Ascending aorta (tissue), 2 donors: ENCODE measurements at regions not wholly inside any gene's neighbourhood (a gene's known extent, or its start where the extent isn't known, plus 50 kb on each side); places are given as distances from the start of the nearest gene placed in this dataset.

Source experiments
- DNase-seq, 2 donors: peaks; one replicate each; pipeline ENCODE4 v3.0.0-alpha.2; 2019; ENCODE audit warnings: low spot score in 2 of 2
- H3K27ac ChIP-seq, 2 donors: fragments of 200-600 bp; sonication (generic); one replicate each; pipeline ENCODE4 v1.5.1; 2016 to 2017; ENCODE audit warnings: mild to moderate bottlenecking in 1 of 2
- H3K27me3 ChIP-seq: fragments of 200-600 bp; sonication (generic); one replicate; pipeline ENCODE4 v1.5.1; 2017
- H3K36me3 ChIP-seq, 2 donors: fragments of 200-600 bp; sonication (generic); one replicate each; pipeline ENCODE4 v1.5.1; 2016
- H3K4me1 ChIP-seq, 2 donors: fragments of 200-600 bp; sonication (generic); one replicate each; pipeline ENCODE4 v1.5.1; 2016 to 2017; ENCODE audit warnings: mild to moderate bottlenecking in 1 of 2
- H3K4me3 ChIP-seq, 2 donors: fragments of 200-600 bp; sonication (generic); one replicate each; pipeline ENCODE4 v1.5.1; 2016 to 2017; ENCODE audit warnings: mild to moderate bottlenecking in 1 of 2
- H3K9me3 ChIP-seq, 2 donors: fragments of 200-600 bp; sonication (generic); one replicate each; pipeline ENCODE4 v1.5.1; 2016
- intact Hi-C: fragments of 100-400 bp; cut with DNase I; formaldehyde crosslinking; loops from one replicate; pipeline ENCODE4 v1.15.1; 2023
- TF ChIP-seq, protein P1 (sequence below), 3 experiments: fragments of 200-600 bp in 2 of 3; fragments of 450-650 bp in 1 of 3; sonication (generic) in 2 of 3; IDR thresholded peaks; one replicate each; pipeline ENCODE4 v1.5.1; 2016 to 2019; ENCODE audit warnings: antibody characterized with exemption in 3 of 3, mild to moderate bottlenecking in 1 of 3, moderate library complexity in 1 of 3

DNA sequence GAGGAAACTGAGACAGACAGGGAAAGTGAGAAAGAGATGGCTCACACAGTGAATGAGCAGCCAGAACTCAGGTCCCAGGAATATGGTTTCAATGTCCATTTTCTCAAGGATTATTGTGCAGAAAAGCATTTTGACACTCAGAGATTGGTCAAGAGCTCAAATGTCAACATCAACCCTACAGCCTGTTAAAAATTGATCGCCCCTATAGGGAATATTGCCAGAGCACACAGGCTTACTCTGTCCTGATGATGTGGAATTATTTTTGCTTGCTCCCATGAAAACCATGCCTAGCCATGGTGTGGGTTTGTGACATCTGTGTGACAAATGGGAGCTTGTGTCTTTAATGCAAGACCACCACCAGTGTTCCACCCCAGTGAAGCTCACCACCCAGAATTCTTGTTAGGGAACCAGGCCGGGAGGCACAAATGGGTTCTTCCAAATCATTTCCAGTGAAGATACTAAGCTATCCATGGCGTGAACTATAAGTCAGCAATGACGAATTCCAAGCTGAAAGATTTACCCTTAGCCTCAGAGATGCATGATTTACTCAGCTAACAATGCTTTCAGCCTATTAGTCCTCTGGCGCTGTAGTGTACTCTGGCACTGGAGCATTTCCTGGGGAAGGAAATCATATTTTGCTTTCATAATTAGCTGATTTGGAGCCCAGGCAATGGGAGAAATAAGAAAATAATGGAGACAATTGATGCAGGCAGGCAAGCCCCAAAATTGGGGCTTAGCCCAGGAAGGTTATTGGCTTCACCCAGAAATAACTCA, 1188.2 kb upstream of the TMEM132C start:
- intact Hi-C loops: no loop called here
- H3K36me3 ChIP-seq: no peaks in the 10 kb centered on the region
- no peaks in the 10 kb centered on the region for H3K27me3 ChIP-seq
- H3K9me3 ChIP-seq: no peaks in the 10 kb centered on the region
- no peak overlapping the region for H3K27ac ChIP-seq
- peaks cover 0 to 2% of the 10 kb centered on the region in 2 donors for H3K4me1 ChIP-seq
- TF ChIP-seq, protein P1, sequence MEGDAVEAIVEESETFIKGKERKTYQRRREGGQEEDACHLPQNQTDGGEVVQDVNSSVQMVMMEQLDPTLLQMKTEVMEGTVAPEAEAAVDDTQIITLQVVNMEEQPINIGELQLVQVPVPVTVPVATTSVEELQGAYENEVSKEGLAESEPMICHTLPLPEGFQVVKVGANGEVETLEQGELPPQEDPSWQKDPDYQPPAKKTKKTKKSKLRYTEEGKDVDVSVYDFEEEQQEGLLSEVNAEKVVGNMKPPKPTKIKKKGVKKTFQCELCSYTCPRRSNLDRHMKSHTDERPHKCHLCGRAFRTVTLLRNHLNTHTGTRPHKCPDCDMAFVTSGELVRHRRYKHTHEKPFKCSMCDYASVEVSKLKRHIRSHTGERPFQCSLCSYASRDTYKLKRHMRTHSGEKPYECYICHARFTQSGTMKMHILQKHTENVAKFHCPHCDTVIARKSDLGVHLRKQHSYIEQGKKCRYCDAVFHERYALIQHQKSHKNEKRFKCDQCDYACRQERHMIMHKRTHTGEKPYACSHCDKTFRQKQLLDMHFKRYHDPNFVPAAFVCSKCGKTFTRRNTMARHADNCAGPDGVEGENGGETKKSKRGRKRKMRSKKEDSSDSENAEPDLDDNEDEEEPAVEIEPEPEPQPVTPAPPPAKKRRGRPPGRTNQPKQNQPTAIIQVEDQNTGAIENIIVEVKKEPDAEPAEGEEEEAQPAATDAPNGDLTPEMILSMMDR (IDR thresholded peaks at IDR 0.05): no peak
- H3K4me3 ChIP-seq: no peak overlapping the region
- no peak for DNase-seq

DNA sequence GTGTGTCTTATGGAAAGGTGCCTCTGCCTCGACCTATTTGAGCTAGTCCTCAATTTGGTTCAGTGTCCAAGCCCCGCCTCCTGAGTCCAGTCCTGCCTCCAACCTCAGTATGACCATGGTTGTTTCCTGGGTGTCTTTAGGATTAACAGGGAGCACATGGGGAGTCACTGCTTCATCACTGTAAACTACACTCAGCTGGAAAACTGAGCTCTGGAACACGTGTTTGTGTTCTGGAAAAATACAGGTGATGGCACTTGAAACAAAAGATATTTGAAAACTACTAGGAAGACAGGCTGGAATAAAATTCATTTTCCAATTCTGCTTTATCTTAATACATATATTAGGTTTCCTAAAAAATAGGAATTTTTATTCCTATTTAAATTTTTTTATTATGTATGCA, 1187.3 kb upstream of the TMEM132C start:
- Histone ChIP-seq H3K36me3 (no peaks in the 10 kb centered on the region), H3K27me3 (no peaks in the 10 kb centered on the region), H3K4me3 (no peak overlapping the region), H3K27ac (no peak overlapping the region), H3K9me3 (no peaks in the 10 kb centered on the region), H3K4me1 (peaks cover 0 to 2% of the 10 kb centered on the region in 2 donors)
- TF ChIP-seq, protein P1 (IDR thresholded peaks at IDR 0.05): no peak
- DNase-seq: no peak
- intact Hi-C loops: no loop called here

DNA sequence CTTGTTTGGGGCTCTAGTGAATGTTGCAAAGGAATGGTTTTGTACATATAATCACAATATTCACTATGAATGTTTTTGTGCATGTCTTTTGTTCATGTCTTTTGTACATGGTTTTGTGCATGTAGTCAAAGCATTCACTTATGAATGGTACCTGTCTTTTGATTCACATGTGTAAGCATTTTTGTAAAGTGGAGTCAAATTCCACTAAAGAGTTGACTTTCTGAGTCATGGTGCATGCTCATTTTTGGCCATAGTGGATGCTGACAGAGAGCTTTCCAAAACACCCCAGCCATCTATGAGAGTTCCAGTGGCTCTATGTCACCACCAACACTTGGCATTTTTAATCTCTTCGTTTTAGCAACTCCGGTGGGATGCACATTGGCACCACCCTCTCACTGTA, 1185.9 kb upstream of the TMEM132C start:
- no peaks in the 10 kb centered on the region for H3K9me3 ChIP-seq
- no peak for DNase-seq
- H3K4me1 ChIP-seq: peaks cover 0 to 2% of the 10 kb centered on the region in 2 donors
- no peak overlapping the region for H3K4me3 ChIP-seq
- intact Hi-C loops: no loop called here
- no peak overlapping the region for H3K27ac ChIP-seq
- H3K36me3 ChIP-seq: no peaks in the 10 kb centered on the region
- TF ChIP-seq, protein P1 (IDR thresholded peaks at IDR 0.05): no peak
- no peaks in the 10 kb centered on the region for H3K27me3 ChIP-seq

DNA sequence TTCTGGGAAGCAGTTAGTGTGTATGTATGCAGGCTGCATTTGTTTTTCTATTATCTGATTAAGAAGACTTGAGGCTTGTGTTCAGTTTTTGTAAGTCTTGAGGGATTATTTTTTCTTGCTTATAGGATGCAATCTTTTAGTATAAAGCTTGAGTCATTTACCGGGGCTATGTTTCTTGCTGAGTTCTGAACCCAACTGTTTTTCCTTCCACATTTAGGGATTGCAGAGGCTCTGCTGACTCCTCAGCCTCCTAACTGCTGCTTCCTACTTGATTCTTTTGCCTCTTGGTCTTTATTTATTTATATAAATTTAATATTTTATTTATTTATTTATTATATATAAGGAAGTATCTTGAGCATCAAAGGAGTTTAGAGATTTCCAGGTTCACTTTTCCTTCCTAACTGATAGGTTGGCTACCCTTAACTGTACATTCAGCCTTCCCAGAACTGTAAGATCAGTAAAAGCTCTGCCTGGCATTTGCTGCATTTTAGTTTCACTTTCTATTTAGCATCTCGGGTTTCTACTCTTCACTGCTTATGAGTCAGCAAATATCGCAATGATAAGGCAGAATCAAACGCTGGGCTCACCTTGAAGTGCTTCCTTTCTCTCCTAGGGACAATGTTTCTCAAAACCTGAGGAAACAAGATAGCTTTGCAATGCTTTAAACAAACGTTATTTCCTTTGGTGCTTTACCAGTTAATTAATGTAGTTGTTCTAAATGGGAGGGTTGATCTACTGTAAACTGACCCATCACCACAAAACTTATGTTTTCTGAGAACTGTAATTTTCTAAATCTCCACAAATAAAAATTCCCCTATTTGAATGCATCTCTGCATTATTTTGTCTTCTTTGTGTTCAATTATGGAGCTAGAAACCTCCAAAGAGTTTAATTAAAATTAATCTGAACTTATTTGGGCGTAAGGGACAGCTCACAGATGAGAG, 1183.7 kb upstream of the TMEM132C start:
- H3K36me3 ChIP-seq: no peaks in the 10 kb centered on the region
- DNase-seq: no peak
- no peaks in the 10 kb centered on the region for H3K9me3 ChIP-seq
- peak overlapping the region; percentile 45 to 67 for H3K4me3 ChIP-seq
- H3K27ac ChIP-seq: no peak overlapping the region
- no peaks in the 10 kb centered on the region for H3K27me3 ChIP-seq
- intact Hi-C loops: no loop called here
- peaks cover 0 to 2% of the 10 kb centered on the region in 2 donors for H3K4me1 ChIP-seq
- TF ChIP-seq, protein P1 (IDR thresholded peaks at IDR 0.05): no peak

DNA sequence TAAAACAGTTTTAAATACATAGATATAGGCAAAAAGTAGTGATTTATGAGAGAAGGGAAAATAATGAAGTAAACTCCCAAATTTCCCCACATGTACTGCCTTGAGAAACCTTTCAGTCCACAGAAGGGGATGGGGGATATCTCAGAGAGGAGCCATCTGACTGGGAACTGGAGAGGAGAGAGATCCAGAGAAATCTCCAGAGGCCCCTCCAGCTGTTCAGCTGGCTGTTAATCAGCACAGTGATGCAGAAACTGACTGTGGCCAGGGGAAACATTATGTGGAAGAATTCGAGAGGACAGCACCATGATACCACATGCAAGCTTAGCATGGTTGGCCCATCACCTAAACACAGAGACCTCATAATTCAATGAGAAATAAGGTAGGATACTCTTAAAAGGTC, 1165.9 kb upstream of the TMEM132C start:
- Histone ChIP-seq H3K4me1 (no peaks in the 10 kb centered on the region), H3K36me3 (no peaks in the 10 kb centered on the region), H3K4me3 (no peak overlapping the region), H3K27me3 (no peaks in the 10 kb centered on the region), H3K9me3 (no peaks in the 10 kb centered on the region), H3K27ac (no peak overlapping the region)
- DNase-seq: no peak
- intact Hi-C loops: no loop called here
- TF ChIP-seq, protein P1 (IDR thresholded peaks at IDR 0.05): no peak
